Common myeloid progenitor, CD34-positive (primary cell): ENCODE measurements at regions not wholly inside any gene's neighbourhood (a gene's known extent, or its start where the extent isn't known, plus 50 kb on each side); places are given as distances from the start of the nearest gene placed in this dataset.

Source experiments
- CTCF ChIA-PET: fragments of 350-600 bp; sonication (Branson Sonifier 250); formaldehyde crosslinking; loops from one replicate; lab custom pipeline; 2021; ENCODE audit warnings: antibody characterized with exemption; lab: Charles Lee
- POLR2A ChIA-PET: fragments of 350-600 bp; sonication (Branson Sonifier 250); formaldehyde crosslinking; loops from one replicate; lab custom pipeline; 2021; ENCODE audit warnings: antibody characterized with exemption; lab: Charles Lee
- DNase-seq, 3 donors: peaks; one replicate each; pipeline versions ENCODE4 v3.0.0 to v3.0.0-alpha.2; 2013
- H3K27ac ChIP-seq, 2 experiments: 1 replicate in 1 of 2; 2 replicates in 1 of 2; pipeline ENCODE4 v1.7.0; 2013; ENCODE audit warnings: inconsistent platforms in 2 of 2, low read length in 2 of 2, mild to moderate bottlenecking in 2 of 2, low read depth in 1 of 2, moderate library complexity in 1 of 2; ENCODE audit not compliant: severe bottlenecking in 2 of 2, insufficient read depth in 1 of 2, poor library complexity in 1 of 2
- H3K27me3 ChIP-seq, 5 experiments: replicated peaks in 2 of 5; 1 replicate in 3 of 5; 2 replicates in 2 of 5; pipeline versions ENCODE4 v1.6.1 to v1.7.0; 2013; ENCODE audit warnings: low read length in 4 of 5, mild to moderate bottlenecking in 2 of 5, moderate library complexity in 2 of 5, inconsistent platforms in 1 of 5; ENCODE audit not compliant: insufficient read depth in 5 of 5, control insufficient read depth in 4 of 5
- H3K36me3 ChIP-seq, 4 experiments: 1 replicate in 2 of 4; 2 replicates in 2 of 4; pipeline versions ENCODE4 v1.6.1 to v1.7.0; 2013; ENCODE audit warnings: low read length in 3 of 4, control low read depth in 1 of 4, mild to moderate bottlenecking in 1 of 4; ENCODE audit not compliant: control insufficient read depth in 4 of 4, insufficient read depth in 4 of 4
- H3K4me1 ChIP-seq, 4 experiments: 1 replicate in 3 of 4; 2 replicates in 1 of 4; pipeline versions ENCODE4 v1.6.1 to v1.7.1; 2013; ENCODE audit warnings: low read length in 3 of 4, mild to moderate bottlenecking in 3 of 4, control low read depth in 1 of 4, inconsistent platforms in 1 of 4, moderate library complexity in 1 of 4; ENCODE audit not compliant: control insufficient read depth in 4 of 4, insufficient read depth in 4 of 4; ENCODE audit errors: control extremely low read depth in 1 of 4
- H3K4me3 ChIP-seq, 7 experiments: 1 replicate in 4 of 7; 2 replicates in 3 of 7; pipeline versions ENCODE4 v1.5.1 to v1.7.0; 2013; ENCODE audit warnings: mild to moderate bottlenecking in 7 of 7, low read length in 6 of 7, moderate library complexity in 6 of 7, inconsistent platforms in 2 of 7, low read depth in 2 of 7, control low read depth in 1 of 7; ENCODE audit not compliant: insufficient read depth in 4 of 7, control insufficient read depth in 1 of 7; ENCODE audit errors: extremely low read depth in 1 of 7
- H3K9me3 ChIP-seq, 5 experiments: 1 replicate in 4 of 5; 2 replicates in 1 of 5; pipeline versions ENCODE4 v1.6.1 to v1.7.1; 2013; ENCODE audit warnings: low read length in 4 of 5, mild to moderate bottlenecking in 2 of 5, inconsistent platforms in 1 of 5, low read depth in 1 of 5, moderate library complexity in 1 of 5; ENCODE audit not compliant: control insufficient read depth in 4 of 5, insufficient read depth in 2 of 5; ENCODE audit errors: control extremely low read depth in 1 of 5
- WGBS: methylation state at CpG from one replicate; pipeline ENCODE4 v1.1.5; 2013; ENCODE audit not compliant: insufficient coverage; 5-methylcytosine and 5-hydroxymethylcytosine counted together

DNA sequence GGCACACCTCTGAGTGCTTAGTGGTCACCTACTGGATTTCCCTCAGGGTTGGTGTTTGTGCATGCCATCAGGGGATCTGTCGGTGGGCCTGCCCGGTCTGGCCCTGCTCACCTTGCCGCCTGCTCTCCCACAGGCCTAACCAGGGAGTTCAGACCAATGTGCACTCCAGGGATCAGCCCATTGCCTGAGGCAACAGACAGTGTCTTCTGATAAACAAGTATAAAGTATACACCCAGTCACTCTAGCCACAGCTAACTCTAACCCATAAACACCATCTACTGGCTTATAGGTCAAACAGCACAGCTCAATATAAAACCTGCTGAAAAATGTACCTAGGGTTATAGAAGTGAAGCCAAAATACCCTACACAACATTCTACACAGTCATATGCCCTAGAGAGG is 1300.0 kb downstream of the PLA2G4A start:
- POLR2A ChIA-PET: no interaction called here
- CTCF ChIA-PET: no interaction called here
- H3K27ac ChIP-seq: no peak overlapping the region
- WGBS: no CpG with 5 or more reads among the region's 3 CpGs
- no peaks in the 10 kb centered on the region for H3K36me3 ChIP-seq
- peaks cover 0 to 5% (median 0%) of the 10 kb centered on the region in 4 experiments for H3K4me1 ChIP-seq
- DNase-seq: peak in 2 of 3 donors; percentile 1 to 10
- H3K9me3 ChIP-seq: no peaks in the 10 kb centered on the region
- no peaks in the 10 kb centered on the region for H3K27me3 ChIP-seq
- no peak overlapping the region for H3K4me3 ChIP-seq

- ChIA-PET POLR2A (no interaction called here), CTCF (no interaction called here)
- DNase-seq: no peak
- Histone ChIP-seq H3K4me3 (no peak overlapping the region), H3K27me3 (no peaks in the 10 kb centered on the region), H3K36me3 (no peaks in the 10 kb centered on the region), H3K9me3 (no peaks in the 10 kb centered on the region), H3K27ac (no peak overlapping the region), H3K4me1 (peaks cover 0 to 5% (median 0%) of the 10 kb centered on the region in 4 experiments)
- WGBS: 93% methylated on average over 3 of the region's 8 CpGs
Measured at GRCh38 chr1:188129856-188130838, 1301.4 kb downstream of the PLA2G4A start.

DNA sequence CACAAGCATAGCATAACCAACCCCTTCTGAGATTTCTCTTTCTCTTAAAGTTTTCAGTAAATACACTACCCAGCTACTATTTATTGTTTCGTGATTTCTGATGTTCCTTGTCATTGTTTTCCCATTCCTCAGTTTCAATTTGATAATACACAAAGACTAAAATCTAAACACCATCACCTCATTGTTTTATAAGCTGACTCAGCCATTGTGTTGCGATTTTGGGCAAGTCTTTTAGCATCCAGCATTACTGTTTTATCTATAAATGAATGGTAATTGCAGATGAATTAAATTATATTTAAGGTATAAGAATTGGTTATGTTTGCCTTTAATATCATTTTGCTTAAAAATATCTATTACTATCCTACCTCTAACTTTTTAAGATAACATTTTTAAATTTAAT is 1308.5 kb downstream of the PLA2G4A start:
- Histone ChIP-seq H3K4me3 (no peak overlapping the region), H3K36me3 (no peaks in the 10 kb centered on the region), H3K27me3 (no peaks in the 10 kb centered on the region), H3K9me3 (no peaks in the 10 kb centered on the region), H3K4me1 (no peaks in the 10 kb centered on the region), H3K27ac (no peak overlapping the region)
- no peak for DNase-seq
- WGBS: 100% methylated on average over 1 of the region's 2 CpGs
- ChIA-PET CTCF (no interaction called here), POLR2A (no interaction called here)

DNA sequence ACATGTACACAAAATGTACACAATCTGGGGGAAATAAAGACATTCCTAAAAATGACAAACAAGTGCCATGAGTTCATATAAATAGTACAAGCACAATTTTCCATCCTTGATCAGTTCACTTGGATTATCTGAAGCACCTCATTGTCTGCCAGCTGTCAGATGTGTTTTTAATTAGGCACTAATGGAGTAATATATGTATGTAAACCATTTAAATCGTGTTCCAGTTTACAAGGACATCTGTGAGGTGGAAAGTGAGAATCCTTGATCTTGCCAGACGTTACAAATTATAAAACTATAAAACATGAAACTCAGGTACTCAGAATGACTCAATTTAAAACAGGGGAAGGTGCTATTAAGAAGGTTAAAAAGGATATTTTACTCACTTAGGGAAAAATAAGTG is 1312.2 kb downstream of the PLA2G4A start:
- no peaks in the 10 kb centered on the region for H3K9me3 ChIP-seq
- no peaks in the 10 kb centered on the region for H3K36me3 ChIP-seq
- no peak overlapping the region for H3K4me3 ChIP-seq
- no peak for DNase-seq
- ChIA-PET CTCF (no interaction called here), POLR2A (no interaction called here)
- no CpG with 5 or more reads among the region's 2 CpGs for WGBS
- no peaks in the 10 kb centered on the region for H3K4me1 ChIP-seq
- H3K27ac ChIP-seq: no peak overlapping the region
- H3K27me3 ChIP-seq: no peaks in the 10 kb centered on the region

DNA sequence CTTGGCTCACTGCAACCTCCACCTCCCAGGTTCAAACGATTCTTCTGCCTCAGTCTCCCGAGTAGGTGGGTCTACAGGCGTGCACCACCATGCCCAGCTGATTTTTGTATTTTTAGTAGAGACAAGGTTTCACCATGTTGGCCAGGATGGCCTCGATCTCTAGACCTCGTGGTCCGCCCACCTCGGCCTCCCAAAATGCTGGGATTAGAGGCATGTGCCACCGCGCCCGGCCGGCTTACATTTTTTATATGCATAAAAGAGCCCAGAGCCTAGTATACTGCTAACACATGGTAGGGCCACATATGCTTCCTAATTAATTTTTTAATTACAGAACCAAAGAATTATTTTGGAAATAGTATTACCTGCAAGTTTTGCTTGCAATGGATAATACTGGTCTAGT is 1325.4 kb downstream of the PLA2G4A start:
- H3K4me1 ChIP-seq: no peaks in the 10 kb centered on the region
- no peaks in the 10 kb centered on the region for H3K36me3 ChIP-seq
- H3K9me3 ChIP-seq: no peaks in the 10 kb centered on the region
- ChIA-PET POLR2A (no interaction called here), CTCF (no interaction called here)
- DNase-seq: no peak
- no peak overlapping the region for H3K4me3 ChIP-seq
- 94% methylated on average over 10 of the region's 11 CpGs for WGBS
- H3K27ac ChIP-seq: no peak overlapping the region
- no peaks in the 10 kb centered on the region for H3K27me3 ChIP-seq

GRCh38 chr1:188154761-188155160 is 1326.0 kb downstream of the PLA2G4A start:
- POLR2A ChIA-PET: no interaction called here
- H3K9me3 ChIP-seq: no peaks in the 10 kb centered on the region
- CTCF ChIA-PET: no interaction called here
- no peaks in the 10 kb centered on the region for H3K4me1 ChIP-seq
- no peak overlapping the region for H3K27ac ChIP-seq
- no peaks in the 10 kb centered on the region for H3K36me3 ChIP-seq
- H3K27me3 ChIP-seq: no peaks in the 10 kb centered on the region
- no peak for DNase-seq
- H3K4me3 ChIP-seq: no peak overlapping the region
- 100% methylated on average over 3 of the region's 3 CpGs for whole genome bisulfite sequencing

GRCh38 chr1:188155261-188155660 is 1326.5 kb downstream of the PLA2G4A start:
- DNase-seq: no peak
- Histone ChIP-seq H3K4me3 (no peak overlapping the region), H3K27ac (no peak overlapping the region), H3K36me3 (no peaks in the 10 kb centered on the region), H3K9me3 (no peaks in the 10 kb centered on the region), H3K4me1 (no peaks in the 10 kb centered on the region), H3K27me3 (no peaks in the 10 kb centered on the region)
- POLR2A ChIA-PET: no interaction called here
- CTCF ChIA-PET: no interaction called here
